ENCODE measurements at regions not wholly inside any gene's neighbourhood (a gene's known extent, or its start where the extent isn't known, plus 50 kb on each side); places are given as distances from the start of the nearest gene placed in this dataset.

DNA sequence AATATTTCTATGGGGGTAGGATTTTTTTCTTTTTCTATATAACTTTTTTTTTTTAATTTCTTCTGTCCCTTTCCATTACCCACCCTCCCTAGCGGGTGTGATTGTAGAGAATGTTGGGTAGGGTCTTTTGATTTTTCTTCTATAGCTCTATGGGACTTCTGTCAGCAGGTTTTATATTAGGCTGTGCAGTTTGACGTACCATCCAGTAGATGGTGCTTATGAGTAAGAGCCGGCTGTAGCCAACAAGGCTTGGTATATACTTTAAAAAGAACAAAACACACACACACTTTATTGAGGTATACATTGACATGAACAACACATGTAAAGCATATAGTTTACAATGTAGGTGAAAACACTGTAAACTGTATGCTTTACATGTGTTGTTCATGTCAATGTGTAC is 247.9 kb upstream of the POF1B start:
- TF ChIP-seq, protein P1, sequence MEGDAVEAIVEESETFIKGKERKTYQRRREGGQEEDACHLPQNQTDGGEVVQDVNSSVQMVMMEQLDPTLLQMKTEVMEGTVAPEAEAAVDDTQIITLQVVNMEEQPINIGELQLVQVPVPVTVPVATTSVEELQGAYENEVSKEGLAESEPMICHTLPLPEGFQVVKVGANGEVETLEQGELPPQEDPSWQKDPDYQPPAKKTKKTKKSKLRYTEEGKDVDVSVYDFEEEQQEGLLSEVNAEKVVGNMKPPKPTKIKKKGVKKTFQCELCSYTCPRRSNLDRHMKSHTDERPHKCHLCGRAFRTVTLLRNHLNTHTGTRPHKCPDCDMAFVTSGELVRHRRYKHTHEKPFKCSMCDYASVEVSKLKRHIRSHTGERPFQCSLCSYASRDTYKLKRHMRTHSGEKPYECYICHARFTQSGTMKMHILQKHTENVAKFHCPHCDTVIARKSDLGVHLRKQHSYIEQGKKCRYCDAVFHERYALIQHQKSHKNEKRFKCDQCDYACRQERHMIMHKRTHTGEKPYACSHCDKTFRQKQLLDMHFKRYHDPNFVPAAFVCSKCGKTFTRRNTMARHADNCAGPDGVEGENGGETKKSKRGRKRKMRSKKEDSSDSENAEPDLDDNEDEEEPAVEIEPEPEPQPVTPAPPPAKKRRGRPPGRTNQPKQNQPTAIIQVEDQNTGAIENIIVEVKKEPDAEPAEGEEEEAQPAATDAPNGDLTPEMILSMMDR (IDR thresholded peaks at IDR 0.05; ENCODE audit: low read length): no peak
- no peak for TF ChIP-seq EZH2phosphoT487 (IDR thresholded peaks at IDR 0.05; ENCODE audit: low read length)
- no peak for TF ChIP-seq EZH2 (optimal IDR thresholded peaks at IDR 0.05; ENCODE audit: low read depth, low read length)

Data from MM.1S (cell line).